ENCODE measurements at regions not wholly inside any gene's neighbourhood (a gene's known extent, or its start where the extent isn't known, plus 50 kb on each side); places are given as distances from the start of the nearest gene placed in this dataset.

- BruUV-seq (replicated peaks): no TSS peak
- TF ChIP-seq ZFP41 (CRISPR knock-in tag; IDR thresholded peaks at IDR 0.05; ENCODE audit: borderline replicate concordance): no peak
- TF ChIP-seq LBX2 (CRISPR knock-in tag; IDR thresholded peaks at IDR 0.05; ENCODE audit: borderline replicate concordance): no peak
- TF ChIP-seq FOSL1 (CRISPR knock-in tag; IDR thresholded peaks at IDR 0.05; ENCODE audit: borderline replicate concordance): no peak
- TF ChIP-seq DNMT1 (CRISPR knock-in tag; IDR thresholded peaks at IDR 0.05): no peak
- TF ChIP-seq PHF21A (CRISPR knock-in tag; IDR thresholded peaks at IDR 0.05): no peak
- no peak for TF ChIP-seq SIN3A (IDR thresholded peaks at IDR 0.05; ENCODE audit: borderline replicate concordance, low read depth, low read length)
- TF ChIP-seq MED1 (CRISPR knock-in tag; IDR thresholded peaks at IDR 0.05): no peak
- no peak for TF ChIP-seq HNF4G (IDR thresholded peaks at IDR 0.05; ENCODE audit: borderline replicate concordance, low read depth, low read length)
- TF ChIP-seq HNF4G (CRISPR knock-in tag; IDR thresholded peaks at IDR 0.05; ENCODE audit: borderline replicate concordance, low read depth): no peak
- TF ChIP-seq NONO (IDR thresholded peaks at IDR 0.05): no peak
- TF ChIP-seq NONO (CRISPR knock-in tag; conservative IDR thresholded peaks at IDR 0.05): no peak
- no peak for TF ChIP-seq ZNF777 (CRISPR knock-in tag; IDR thresholded peaks at IDR 0.05)
- TF ChIP-seq THAP9 (CRISPR knock-in tag; IDR thresholded peaks at IDR 0.05; ENCODE audit: borderline replicate concordance): no peak
- TF ChIP-seq ONECUT2 (CRISPR knock-in tag; IDR thresholded peaks at IDR 0.05): no peak
- TF ChIP-seq SNAI1 (CRISPR knock-in tag; IDR thresholded peaks at IDR 0.05; ENCODE audit: borderline replicate concordance): no peak
- TF ChIP-seq ZNF547 (CRISPR knock-in tag; IDR thresholded peaks at IDR 0.05): no peak
- no peak for TF ChIP-seq NKX3-1 (CRISPR knock-in tag; IDR thresholded peaks at IDR 0.05)
- no peak for TF ChIP-seq E2F1 (CRISPR knock-in tag; IDR thresholded peaks at IDR 0.05)
- no peak for TF ChIP-seq NFKB2 (CRISPR knock-in tag; IDR thresholded peaks at IDR 0.05; ENCODE audit: borderline replicate concordance)
- TF ChIP-seq ZNF576 (CRISPR knock-in tag; IDR thresholded peaks at IDR 0.05): no peak
- no peak for TF ChIP-seq ZNF124 (CRISPR knock-in tag; IDR thresholded peaks at IDR 0.05)
- no peak for TF ChIP-seq ZNF329 (CRISPR knock-in tag; IDR thresholded peaks at IDR 0.05; ENCODE audit: low read depth)
Measured at GRCh38 chr4:160347197-160347596, 1244.3 kb downstream of the RAPGEF2 start.

More at GRCh38 chr4:160347197-160347596, 1244.3 kb downstream of the RAPGEF2 start:
- ChIA-PET POLR2A (no interaction called here), CTCF (ENCODE audit: low intra/inter-chr PET ratio, low total read pairs) (no interaction called here)
- H3K4me3 ChIP-seq (replicated peaks in 1 of 3; ENCODE audit: insufficient read depth in 1 of 3, low read depth in 2 of 3, low read length in 3 of 3): no peak overlapping the region
- H3K9me3 ChIP-seq (ENCODE audit: low read length): no peaks in the 10 kb centered on the region
- H3K36me3 ChIP-seq (replicated peaks in 1 of 2; ENCODE audit: control insufficient read depth in 1 of 2, insufficient read depth in 2 of 2, low read length in 2 of 2): no peaks in the 10 kb centered on the region
- H4K20me1 ChIP-seq (ENCODE audit: insufficient read depth, low read length): no peaks in the 10 kb centered on the region
- in situ Hi-C loops (cut with HindIII; ENCODE audit: extremely low pct_ligation_motif_present, low pct_unique_long_range_greater_than_20kb) (no loop called here), intact Hi-C loops (cut with micrococcal nuclease; ENCODE audit: unreplicated experiment) (no loop called here)
- no peaks in the 10 kb centered on the region for H3K79me2 ChIP-seq (ENCODE audit: insufficient read depth, low read length)
- no peak overlapping the region for H3K27ac ChIP-seq (ENCODE audit: extremely low read length, insufficient read depth, low read length)
- FAIRE-seq (no peak), ATAC-seq (no peak), DNase-seq (ENCODE audit: low spot score) (no peak)
- H3K4me1 ChIP-seq (ENCODE audit: insufficient read depth, low read length): no peaks in the 10 kb centered on the region
- no peak overlapping the region for H2AFZ ChIP-seq (ENCODE audit: low read length)
- no peaks in the 10 kb centered on the region for H3K27me3 ChIP-seq (ENCODE audit: control insufficient read depth in 1 of 2, insufficient read depth in 2 of 2, low read length in 2 of 2)
- H3K4me2 ChIP-seq (ENCODE audit: low read depth, low read length): no peak overlapping the region
- H3K9ac ChIP-seq (ENCODE audit: insufficient read depth, low read depth, low read length): no peak overlapping the region
